Stimulated activated CD4-positive, alpha-beta T cell treated with anti-CD3 and anti-CD28 coated beads, TNF-alpha, amount 100 ng/mL, for 24 hours (primary cell): ENCODE measurements at regions not wholly inside any gene's neighbourhood (a gene's known extent, or its start where the extent isn't known, plus 50 kb on each side); places are given as distances from the start of the nearest gene placed in this dataset.
"Not testable (repeated sequence)": the region's sequence is repeated elsewhere in the genome, so short reads cannot be mapped to it uniquely, and the experiment has no call there.

Source experiments
- DNase-seq, 3 experiments: peaks; one replicate each; pipeline ENCODE4 v3.0.0-alpha.2; 2020; ENCODE audit warnings: low read depth in 3 of 3

DNA sequence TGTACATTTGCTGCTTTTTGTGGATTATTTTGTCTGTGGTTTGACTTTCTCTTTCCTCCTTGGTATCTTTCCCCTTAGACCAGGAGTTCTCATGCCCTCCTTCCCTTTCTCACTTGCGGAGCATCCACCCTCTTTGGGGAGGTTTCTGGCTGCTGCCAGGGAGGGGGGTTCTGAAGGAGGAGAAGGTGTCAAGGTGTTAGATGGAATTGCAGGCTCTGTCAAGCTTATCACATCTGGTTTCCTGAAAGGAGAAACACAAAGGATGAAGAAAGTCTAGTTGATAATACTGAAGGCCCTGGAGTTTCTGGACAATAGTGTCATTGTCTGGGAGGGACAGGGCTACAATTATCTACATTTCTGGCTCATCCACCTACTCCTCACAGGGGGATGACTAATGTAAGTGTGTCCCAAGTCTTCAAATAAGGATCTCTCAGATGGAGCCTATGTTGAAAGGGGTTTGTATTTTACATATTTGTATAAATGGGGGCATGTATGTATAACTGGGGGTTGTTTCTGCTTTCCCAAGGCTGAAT lies 217.3 kb upstream of the CCDC196 start:
- DNase-seq, result no peak

- no peak for DNase-seq
These were observed 213.9 kb upstream of the CCDC196 start for GRCh38 chr14:66272221-66272620.

- no peak for DNase-seq
These were observed 212.8 kb upstream of the CCDC196 start for GRCh38 chr14:66273261-66273832.

DNA sequence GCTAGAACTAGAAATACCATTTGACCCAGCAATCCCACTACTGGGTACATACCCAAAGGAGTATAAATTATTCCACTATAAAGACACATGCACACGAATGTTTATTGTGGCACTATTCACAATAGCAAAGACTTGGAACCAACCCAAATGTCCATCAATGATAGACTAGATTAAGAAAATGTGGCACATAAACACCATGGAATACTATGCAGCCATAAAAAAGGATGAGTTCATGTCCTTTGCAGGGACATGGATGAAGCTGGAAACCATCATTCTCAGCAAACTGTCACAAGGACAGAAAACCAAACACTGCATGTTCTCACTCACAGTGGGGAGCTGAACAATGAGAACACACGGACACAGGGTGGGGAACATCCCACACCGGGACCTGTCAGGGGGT lies 207.8 kb upstream of the CCDC196 start:
- DNase-seq, result not testable (repeated sequence)

- no peak for DNase-seq
These were observed 205.0 kb upstream of the CCDC196 start for GRCh38 chr14:66281036-66281776.

DNA sequence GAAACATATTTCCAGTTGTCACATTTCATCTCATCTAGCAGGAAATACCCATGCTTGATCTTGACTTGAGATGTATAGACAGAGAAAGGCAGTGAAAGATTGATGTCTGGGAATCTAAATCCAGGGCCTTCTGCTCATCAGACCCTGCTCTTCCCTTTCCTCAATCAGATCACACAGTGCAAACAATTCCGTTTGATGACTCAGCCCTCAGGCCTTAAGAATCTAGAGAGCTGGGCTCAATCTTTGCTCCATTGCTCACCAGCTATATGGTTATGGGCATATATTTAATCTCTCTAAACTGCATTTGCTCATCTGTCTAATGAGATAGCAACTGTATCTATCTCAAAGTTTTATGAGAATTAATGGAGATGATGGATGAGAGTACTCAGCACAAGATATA lies 201.8 kb upstream of the CCDC196 start:
- no peak for DNase-seq

DNA sequence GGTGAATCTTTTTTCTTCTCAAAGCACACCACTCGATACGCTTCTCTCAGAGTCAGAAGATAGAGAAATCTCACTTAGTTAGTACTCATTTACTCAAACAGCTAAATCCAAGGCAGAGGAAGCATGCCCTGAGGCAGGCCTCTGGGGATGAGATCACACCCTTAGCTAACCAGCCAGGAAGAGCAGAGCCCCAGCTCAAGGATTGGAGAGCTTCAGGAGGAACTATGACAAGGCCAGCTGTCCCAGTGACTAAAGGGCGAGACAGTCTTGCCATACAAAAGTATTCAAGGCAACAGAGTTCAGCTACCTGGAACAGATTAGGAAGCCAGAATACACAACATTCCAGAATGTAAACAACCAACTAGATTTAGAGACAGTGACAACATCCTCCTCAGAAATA lies 197.7 kb upstream of the CCDC196 start:
- no peak for DNase-seq

GRCh38 chr14:66291756-66292155 lies 194.4 kb upstream of the CCDC196 start:
- no peak for DNase-seq

DNA sequence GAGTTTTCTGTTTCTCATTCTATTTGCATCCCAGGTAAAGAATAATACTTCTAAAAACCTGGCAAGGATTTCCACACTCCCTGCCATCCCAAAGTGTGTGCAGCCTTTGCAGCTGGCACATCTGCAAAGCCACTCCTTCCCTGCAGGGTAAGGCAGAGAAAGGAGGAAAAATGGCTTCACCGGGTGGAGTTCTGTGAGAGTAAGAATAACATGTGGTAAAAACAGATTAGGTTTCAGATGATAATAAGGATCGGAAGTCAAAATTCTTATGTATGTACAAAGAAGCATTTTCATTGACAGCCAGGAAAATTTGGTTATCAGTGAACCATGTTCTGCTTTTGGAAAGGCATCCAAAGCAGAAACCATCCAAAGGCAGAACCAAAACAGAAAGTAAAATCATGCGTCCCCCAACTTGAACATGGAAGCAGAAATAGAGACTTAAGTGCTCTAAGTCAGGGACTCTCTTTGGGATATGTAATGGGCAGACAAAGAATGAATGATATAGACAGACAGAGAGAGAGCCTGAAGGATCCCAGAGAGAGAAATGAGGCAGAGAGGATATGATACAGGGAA lies 192.6 kb upstream of the CCDC196 start:
- DNase-seq, result no peak

DNA sequence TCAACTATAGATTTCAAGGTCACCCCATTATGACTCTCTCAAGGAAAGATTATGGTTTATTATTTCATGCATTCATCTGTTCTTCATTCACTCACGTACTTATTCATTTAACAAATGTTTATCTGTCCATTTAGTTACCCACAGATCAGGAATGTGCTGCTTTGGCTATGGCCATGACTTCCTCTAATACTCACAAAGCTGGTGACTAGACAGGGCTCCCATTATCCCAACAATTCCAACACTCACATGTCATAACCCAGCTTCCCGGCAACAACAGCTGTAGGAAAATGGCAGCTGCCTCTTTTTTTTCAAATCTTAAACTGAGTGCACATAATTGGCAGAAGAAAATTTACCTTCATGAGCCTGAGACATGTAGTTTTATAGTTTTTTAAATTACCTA lies 190.8 kb upstream of the CCDC196 start:
- no peak for DNase-seq

GRCh38 chr14:66300886-66301285 lies 185.3 kb upstream of the CCDC196 start:
- no peak for DNase-seq

DNA sequence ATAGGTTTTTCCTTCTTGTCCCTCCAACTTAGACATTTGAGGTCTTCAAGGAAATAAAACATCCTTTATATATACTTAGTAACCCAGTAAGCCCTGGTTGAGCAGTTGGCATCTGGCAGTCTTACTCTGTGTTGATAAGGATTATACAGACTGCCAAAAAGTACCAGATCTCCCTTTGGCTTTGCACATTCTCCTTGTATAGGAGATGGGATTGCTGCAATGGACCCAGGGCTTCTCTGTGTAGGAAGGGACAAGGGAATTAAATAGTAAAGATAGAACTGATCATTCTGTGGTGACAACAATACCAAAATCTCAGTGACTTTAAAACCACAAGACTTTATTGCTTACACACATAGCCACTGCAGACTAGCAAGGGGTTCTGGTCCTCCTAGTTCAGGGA lies 180.1 kb upstream of the CCDC196 start:
- no peak for DNase-seq

- no peak for DNase-seq
These were observed 175.1 kb upstream of the CCDC196 start for GRCh38 chr14:66311058-66311457.

DNA sequence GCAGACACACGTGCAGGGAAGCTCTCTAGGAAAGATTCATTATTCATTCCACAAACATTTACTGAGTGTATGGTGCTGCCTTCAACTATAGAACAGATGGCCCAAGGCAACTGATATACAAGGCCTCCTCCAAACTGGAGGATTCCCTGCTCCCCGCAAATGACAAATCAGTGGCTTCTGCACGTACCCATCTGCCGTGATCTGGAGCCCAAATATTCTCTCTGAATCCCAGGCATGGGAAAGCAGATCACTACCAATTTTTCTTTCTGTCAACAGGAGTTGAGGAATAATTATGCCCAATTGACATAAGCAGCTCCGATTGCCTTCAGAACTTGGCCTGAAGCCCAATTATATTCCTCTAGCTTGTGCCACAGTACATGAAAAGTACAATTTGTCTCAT lies 174.2 kb upstream of the CCDC196 start:
- no peak for DNase-seq

DNA sequence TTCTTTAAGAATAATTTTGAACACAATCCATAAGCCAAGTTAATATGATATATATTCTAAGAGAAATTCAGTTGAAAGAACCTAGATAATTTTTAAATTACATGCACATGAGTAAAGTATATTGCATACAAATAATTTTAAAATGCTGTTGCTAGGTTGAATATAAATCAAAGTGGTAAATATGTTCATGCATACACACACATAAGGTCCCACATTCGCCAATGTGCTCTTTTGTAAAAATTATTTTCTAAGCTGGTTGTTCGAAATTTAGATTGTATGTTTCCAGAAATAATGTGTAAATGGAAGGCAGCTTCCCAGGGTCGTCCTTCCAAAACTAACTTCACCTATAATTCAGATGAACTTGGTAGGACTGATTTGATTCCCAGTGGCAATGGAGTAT lies 173.7 kb upstream of the CCDC196 start:
- DNase-seq, result no peak

DNA sequence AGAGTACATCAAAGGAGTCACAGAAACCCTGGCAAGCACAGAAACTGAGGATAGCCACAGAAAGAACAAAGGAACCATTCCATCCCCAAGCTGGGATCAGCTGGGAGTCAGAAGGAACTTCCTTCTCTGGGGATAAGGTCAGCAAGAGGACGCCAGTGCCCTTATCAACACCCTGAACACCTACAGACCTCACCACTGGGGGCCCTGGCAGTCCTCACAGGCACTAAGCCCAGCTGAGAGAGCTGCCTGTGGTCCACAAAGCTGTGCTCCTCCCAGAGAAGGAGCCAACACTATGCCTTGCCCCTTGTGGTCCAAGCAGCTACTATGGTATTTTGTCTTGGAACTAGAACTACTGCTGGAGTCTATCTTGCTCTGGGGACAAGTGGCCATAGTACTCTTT lies 171.1 kb upstream of the CCDC196 start:
- DNase-seq, result no peak

DNA sequence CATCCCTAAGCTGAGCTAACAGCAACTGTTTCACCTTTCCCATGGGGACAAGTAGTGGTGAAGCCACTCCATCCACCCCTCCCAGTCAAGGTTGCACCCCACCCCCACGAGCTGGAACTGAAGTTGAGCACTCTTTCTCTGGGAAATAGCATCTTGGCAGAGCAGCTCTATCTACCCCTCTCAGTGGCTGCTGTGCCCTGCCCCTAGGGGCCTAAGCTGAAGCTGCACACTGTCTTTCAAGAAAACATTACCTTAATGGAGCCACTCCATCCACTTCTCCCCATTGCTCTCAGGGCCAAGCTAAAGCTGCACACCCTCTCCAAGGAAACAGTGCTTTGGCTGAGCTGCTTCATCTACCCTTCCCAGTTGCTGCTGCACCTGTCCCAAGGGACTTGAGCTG lies 170.6 kb upstream of the CCDC196 start:
- no peak for DNase-seq

DNA sequence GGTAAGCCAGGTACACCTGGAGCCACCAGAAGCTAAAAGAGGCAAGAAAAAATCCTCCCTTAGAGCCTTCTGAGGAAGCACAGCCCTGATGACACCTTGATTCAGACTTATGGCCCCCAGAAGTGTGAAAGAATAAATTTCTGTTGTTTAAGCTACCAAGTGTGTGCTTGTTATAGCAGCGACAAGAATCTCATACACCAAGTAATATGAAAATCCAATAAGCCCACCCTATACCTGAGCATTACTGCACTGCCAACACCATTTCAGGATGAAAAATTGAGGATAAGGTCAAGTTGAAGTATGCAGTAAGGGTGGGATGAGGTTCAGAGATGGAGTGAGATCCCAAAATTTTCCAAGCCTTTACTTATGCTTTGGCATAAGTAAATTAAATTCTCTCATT lies 163.6 kb upstream of the CCDC196 start:
- no peak for DNase-seq

- DNase-seq, result no peak
These were observed 155.9 kb upstream of the CCDC196 start for GRCh38 chr14:66330228-66330627.

- no peak for DNase-seq
These were observed 155.3 kb upstream of the CCDC196 start for GRCh38 chr14:66330916-66331315.

- not testable (repeated sequence) for DNase-seq
These were observed 152.9 kb upstream of the CCDC196 start for GRCh38 chr14:66333293-66333692.

- DNase-seq, result no peak
These were observed 144.9 kb upstream of the CCDC196 start for GRCh38 chr14:66341239-66341638.

DNA sequence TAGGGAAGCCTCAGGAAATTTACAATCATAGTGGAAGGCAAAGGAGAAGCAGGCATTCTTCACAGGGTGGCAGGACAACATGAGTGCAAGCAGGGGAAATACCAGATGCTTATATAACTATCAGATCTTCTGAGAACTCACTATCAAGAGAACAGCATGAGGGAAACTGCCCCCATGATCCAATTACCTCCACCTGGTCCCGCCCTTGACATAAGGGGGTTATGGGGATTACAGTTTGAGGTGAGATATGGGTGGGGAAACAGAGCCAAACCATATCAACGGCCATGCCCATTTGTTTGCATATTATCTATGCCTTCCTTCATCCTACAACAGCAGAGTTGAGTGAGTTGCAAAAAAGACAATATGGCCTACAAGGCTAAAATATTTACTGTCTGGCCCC lies 140.2 kb upstream of the CCDC196 start:
- no peak for DNase-seq
